ENCODE measurements at regions not wholly inside any gene's neighbourhood (a gene's known extent, or its start where the extent isn't known, plus 50 kb on each side); places are given as distances from the start of the nearest gene placed in this dataset.
"Not testable (repeated sequence)": the region's sequence is repeated elsewhere in the genome, so short reads cannot be mapped to it uniquely, and the experiment has no call there.

- Mint-ChIP-seq H3K36me3 (ENCODE audit: insufficient read depth, unreplicated experiment) (no peaks in the 10 kb centered on the region), H3K9me3 (ENCODE audit: low read depth, unreplicated experiment) (no peaks in the 10 kb centered on the region), H3K4me1 (ENCODE audit: low read depth, unreplicated experiment) (no peaks in the 10 kb centered on the region), H3K27me3 (ENCODE audit: unreplicated experiment) (peaks cover 84% of the 10 kb centered on the region), H3K4me3 (ENCODE audit: low read depth, unreplicated experiment) (no peak overlapping the region), H3K27ac (ENCODE audit: unreplicated experiment) (no peak overlapping the region)
- CTCF ChIA-PET: no interaction called here
- no TSS peak for BruUV-seq (replicated peaks)
- intact Hi-C loops (cut with micrococcal nuclease; ENCODE audit: unreplicated experiment): no loop called here
- TF ChIP-seq CTCF (IDR thresholded peaks at IDR 0.05; ENCODE audit: unreplicated experiment): no peak
- DNase-seq: no peak
Observed at GRCh38 chr16:54985156-54985555, 54.5 kb downstream of the IRX5 start.

- no peak for TF ChIP-seq CTCF (IDR thresholded peaks at IDR 0.05; ENCODE audit: unreplicated experiment)
- Mint-ChIP-seq H3K27ac (ENCODE audit: unreplicated experiment) (no peak overlapping the region), H3K27me3 (ENCODE audit: unreplicated experiment) (peaks cover 84% of the 10 kb centered on the region), H3K9me3 (ENCODE audit: low read depth, unreplicated experiment) (no peaks in the 10 kb centered on the region), H3K4me1 (ENCODE audit: low read depth, unreplicated experiment) (no peaks in the 10 kb centered on the region), H3K4me3 (ENCODE audit: low read depth, unreplicated experiment) (no peak overlapping the region), H3K36me3 (ENCODE audit: insufficient read depth, unreplicated experiment) (no peaks in the 10 kb centered on the region)
- DNase-seq: no peak
- intact Hi-C loops (cut with micrococcal nuclease; ENCODE audit: unreplicated experiment): no loop called here
- CTCF ChIA-PET: no interaction called here
- BruUV-seq (replicated peaks): no TSS peak
Observed at GRCh38 chr16:54985668-54986067, 55.0 kb downstream of the IRX5 start.

DNA sequence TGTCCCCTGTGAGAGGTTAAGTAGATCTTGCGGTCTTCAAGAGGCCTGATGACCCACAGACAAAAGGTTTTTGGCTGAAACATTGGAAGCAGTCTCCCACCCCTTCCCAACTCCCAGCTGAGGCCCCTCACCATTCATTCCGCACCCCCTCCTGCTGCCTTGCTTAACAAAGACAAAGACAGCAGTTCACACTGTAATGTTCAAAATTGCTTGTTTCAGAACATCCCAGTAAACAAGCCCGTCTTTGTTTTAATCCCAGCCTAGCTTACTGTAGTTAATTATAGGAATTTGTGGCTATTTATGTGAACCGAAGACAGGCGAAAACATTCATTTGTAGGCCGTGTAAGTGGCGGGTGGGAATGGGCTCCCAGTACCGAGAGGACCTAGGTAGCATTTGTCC, 55.7 kb downstream of the IRX5 start:
- TF ChIP-seq CTCF (IDR thresholded peaks at IDR 0.05; ENCODE audit: unreplicated experiment): no peak
- CTCF ChIA-PET: no interaction called here
- Mint-ChIP-seq H3K9me3 (ENCODE audit: low read depth, unreplicated experiment) (no peaks in the 10 kb centered on the region), H3K4me3 (ENCODE audit: low read depth, unreplicated experiment) (no peak overlapping the region), H3K36me3 (ENCODE audit: insufficient read depth, unreplicated experiment) (no peaks in the 10 kb centered on the region), H3K27ac (ENCODE audit: unreplicated experiment) (no peak overlapping the region), H3K4me1 (ENCODE audit: low read depth, unreplicated experiment) (no peaks in the 10 kb centered on the region), H3K27me3 (ENCODE audit: unreplicated experiment) (peaks cover 81% of the 10 kb centered on the region)
- BruUV-seq (replicated peaks): no TSS peak
- DNase-seq: no peak
- intact Hi-C loops (cut with micrococcal nuclease; ENCODE audit: unreplicated experiment): no loop called here

DNA sequence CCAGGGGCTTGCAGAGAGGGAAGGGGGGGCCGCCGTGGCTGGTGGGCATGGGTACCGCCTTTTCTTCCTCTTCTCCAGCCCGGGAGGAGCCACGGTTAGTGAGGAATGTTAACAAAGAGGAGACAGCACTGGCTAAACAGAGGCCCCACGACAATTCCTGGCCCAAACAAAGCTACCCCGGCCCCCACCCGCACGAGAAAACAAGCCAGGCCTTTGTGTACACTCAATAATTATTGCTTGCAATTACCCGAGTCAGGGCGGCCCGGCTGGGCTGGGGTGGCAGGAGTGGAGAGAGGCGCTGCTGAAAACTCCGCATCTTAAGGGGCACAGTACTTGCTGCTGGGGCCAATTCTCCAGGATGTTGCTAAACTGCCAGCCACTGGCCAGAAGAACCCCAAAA, 56.4 kb downstream of the IRX5 start:
- intact Hi-C loops (cut with micrococcal nuclease; ENCODE audit: unreplicated experiment): no loop called here
- no peaks in the 10 kb centered on the region for H3K36me3 Mint-ChIP-seq (ENCODE audit: insufficient read depth, unreplicated experiment)
- H3K4me3 Mint-ChIP-seq (ENCODE audit: low read depth, unreplicated experiment): no peak overlapping the region
- H3K9me3 Mint-ChIP-seq (ENCODE audit: low read depth, unreplicated experiment): no peaks in the 10 kb centered on the region
- no TSS peak for BruUV-seq (replicated peaks)
- TF ChIP-seq CTCF (IDR thresholded peaks at IDR 0.05; ENCODE audit: unreplicated experiment): no peak
- no peak for DNase-seq
- H3K27me3 Mint-ChIP-seq (ENCODE audit: unreplicated experiment): peaks cover 81% of the 10 kb centered on the region
- CTCF ChIA-PET: no interaction called here
- H3K27ac Mint-ChIP-seq (ENCODE audit: unreplicated experiment): no peak overlapping the region
- no peaks in the 10 kb centered on the region for H3K4me1 Mint-ChIP-seq (ENCODE audit: low read depth, unreplicated experiment)

DNA sequence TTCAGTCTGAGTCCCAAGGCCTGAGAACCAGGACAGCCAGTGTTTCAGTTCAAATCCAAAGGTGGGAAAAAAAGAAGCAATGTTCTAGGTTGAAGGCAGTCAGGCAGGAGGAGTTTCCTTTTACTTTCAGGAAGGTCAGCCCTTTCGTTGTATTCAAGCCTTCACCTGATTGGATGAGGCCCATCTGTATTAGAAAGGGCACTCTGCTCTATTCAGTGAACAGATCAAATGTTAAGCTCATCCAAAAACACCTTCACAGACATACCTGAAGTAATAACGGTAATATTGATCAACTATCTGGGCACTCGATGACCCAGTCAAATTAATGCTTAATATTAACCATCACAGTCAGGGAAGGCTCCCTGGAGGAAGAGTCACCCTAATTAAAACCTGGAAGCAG, 60.9 kb downstream of the IRX5 start:
- no peak for DNase-seq
- BruUV-seq (replicated peaks): no TSS peak
- Mint-ChIP-seq H3K4me3 (ENCODE audit: low read depth, unreplicated experiment) (no peak overlapping the region), H3K4me1 (ENCODE audit: low read depth, unreplicated experiment) (no peaks in the 10 kb centered on the region), H3K27ac (ENCODE audit: unreplicated experiment) (no peak overlapping the region), H3K27me3 (ENCODE audit: unreplicated experiment) (peaks cover 76% of the 10 kb centered on the region), H3K36me3 (ENCODE audit: insufficient read depth, unreplicated experiment) (no peaks in the 10 kb centered on the region), H3K9me3 (ENCODE audit: low read depth, unreplicated experiment) (no peaks in the 10 kb centered on the region)
- CTCF ChIA-PET: no interaction called here
- no peak for TF ChIP-seq CTCF (IDR thresholded peaks at IDR 0.05; ENCODE audit: unreplicated experiment)
- intact Hi-C loops (cut with micrococcal nuclease; ENCODE audit: unreplicated experiment): no loop called here

GRCh38 chr16:54991946-54992345, 61.3 kb downstream of the IRX5 start:
- BruUV-seq (replicated peaks); CTCF ChIA-PET; intact Hi-C loops (cut with micrococcal nuclease; ENCODE audit: unreplicated experiment); H3K27ac Mint-ChIP-seq (ENCODE audit: unreplicated experiment); DNase-seq; H3K36me3 Mint-ChIP-seq (ENCODE audit: insufficient read depth, unreplicated experiment); H3K4me3 Mint-ChIP-seq (ENCODE audit: low read depth, unreplicated experiment); H3K9me3 Mint-ChIP-seq (ENCODE audit: low read depth, unreplicated experiment); H3K4me1 Mint-ChIP-seq (ENCODE audit: low read depth, unreplicated experiment): not testable (repeated sequence)
- H3K27me3 Mint-ChIP-seq (ENCODE audit: unreplicated experiment): peaks cover 76% of the 10 kb centered on the region
